Adrenal gland (tissue), 5 donors: ENCODE measurements at regions not wholly inside any gene's neighbourhood (a gene's known extent, or its start where the extent isn't known, plus 50 kb on each side); places are given as distances from the start of the nearest gene placed in this dataset.

ENCODE experiments used
- POLR2A ChIP-seq, 2 donors: fragments of 450-650 bp; IDR thresholded peaks; one replicate each; pipeline ENCODE4 v1.6.1; 2017; ENCODE audit warnings: antibody characterized with exemption in 2 of 2, mild to moderate bottlenecking in 2 of 2, moderate library complexity in 1 of 2
- TF ChIP-seq, protein P1 (sequence below), 6 experiments: fragments of 450-650 bp in 4 of 6; fragments of 200-600 bp in 2 of 6; sonication (generic) in 1 of 6; IDR thresholded peaks; 1 replicate in 5 of 6; 2 replicates in 1 of 6; pipeline versions ENCODE4 v1.5.1 to v1.8.0; 2016 to 2021; ENCODE audit warnings: antibody characterized with exemption in 6 of 6, mild to moderate bottlenecking in 2 of 6, moderate library complexity in 1 of 6
- donor health status: DM: no; HTN: no; CAD: no.

DNA sequence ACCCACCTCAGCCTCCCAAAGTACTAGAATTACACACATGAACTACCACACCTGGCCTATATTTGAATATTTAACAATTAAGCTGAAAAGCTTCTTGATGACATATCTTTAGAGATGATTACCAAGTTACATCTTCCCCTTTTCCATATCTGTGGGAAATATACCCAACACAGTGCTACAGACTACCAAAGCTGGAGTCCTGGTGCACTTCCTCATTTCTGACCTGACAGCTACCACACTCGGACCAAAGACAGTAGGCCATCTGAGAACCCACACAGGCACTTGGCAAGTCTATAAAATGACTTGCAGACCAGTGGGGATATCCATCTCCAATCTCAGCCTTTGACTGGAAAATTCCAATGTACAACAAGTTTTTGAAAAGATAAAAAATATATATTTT is 270.4 kb upstream of the KLF14 start:
- TF ChIP-seq, protein P1, sequence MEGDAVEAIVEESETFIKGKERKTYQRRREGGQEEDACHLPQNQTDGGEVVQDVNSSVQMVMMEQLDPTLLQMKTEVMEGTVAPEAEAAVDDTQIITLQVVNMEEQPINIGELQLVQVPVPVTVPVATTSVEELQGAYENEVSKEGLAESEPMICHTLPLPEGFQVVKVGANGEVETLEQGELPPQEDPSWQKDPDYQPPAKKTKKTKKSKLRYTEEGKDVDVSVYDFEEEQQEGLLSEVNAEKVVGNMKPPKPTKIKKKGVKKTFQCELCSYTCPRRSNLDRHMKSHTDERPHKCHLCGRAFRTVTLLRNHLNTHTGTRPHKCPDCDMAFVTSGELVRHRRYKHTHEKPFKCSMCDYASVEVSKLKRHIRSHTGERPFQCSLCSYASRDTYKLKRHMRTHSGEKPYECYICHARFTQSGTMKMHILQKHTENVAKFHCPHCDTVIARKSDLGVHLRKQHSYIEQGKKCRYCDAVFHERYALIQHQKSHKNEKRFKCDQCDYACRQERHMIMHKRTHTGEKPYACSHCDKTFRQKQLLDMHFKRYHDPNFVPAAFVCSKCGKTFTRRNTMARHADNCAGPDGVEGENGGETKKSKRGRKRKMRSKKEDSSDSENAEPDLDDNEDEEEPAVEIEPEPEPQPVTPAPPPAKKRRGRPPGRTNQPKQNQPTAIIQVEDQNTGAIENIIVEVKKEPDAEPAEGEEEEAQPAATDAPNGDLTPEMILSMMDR (IDR thresholded peaks at IDR 0.05) = no peak
- no peak for TF ChIP-seq POLR2A (IDR thresholded peaks at IDR 0.05)
